GM23338 (cell line): ENCODE measurements at regions not wholly inside any gene's neighbourhood (a gene's known extent, or its start where the extent isn't known, plus 50 kb on each side); places are given as distances from the start of the nearest gene placed in this dataset.

Source experiments
- ATAC-seq: fragments of 200-7000 bp; cut with Tn5 transposase; 3 replicates; pipeline ENCODE4 v1.9.1; 2020
- DNase-seq: peaks from one replicate; pipeline ENCODE4 v3.0.0-alpha.2; 2015; ENCODE audit warnings: low spot score
- H2AFZ ChIP-seq: fragments of 200-600 bp; sonication (generic); 2 replicates; pipeline ENCODE4 v1.8.0; 2016; ENCODE audit warnings: antibody characterized with exemption, mild to moderate bottlenecking, moderate library complexity
- H3F3A ChIP-seq: fragments of 200-600 bp; sonication (generic); replicated peaks from 2 replicates; pipeline ENCODE4 v1.8.0; 2017; ENCODE audit warnings: antibody characterized with exemption, mixed run types, low read depth
- H3K27ac ChIP-seq: fragments of 200-600 bp; sonication (generic); 2 replicates; pipeline ENCODE4 v1.6.1; 2016; ENCODE audit warnings: low read depth
- H3K27me3 ChIP-seq: fragments of 200-600 bp; sonication (generic); 2 replicates; pipeline ENCODE4 v1.8.0; 2016; ENCODE audit warnings: mild to moderate bottlenecking, mixed run types, moderate library complexity; ENCODE audit not compliant: insufficient read depth
- H3K36me3 ChIP-seq: fragments of 200-600 bp; sonication (generic); 2 replicates; pipeline ENCODE4 v1.8.0; 2016; ENCODE audit warnings: mild to moderate bottlenecking; ENCODE audit not compliant: insufficient read depth
- H3K4me1 ChIP-seq: fragments of 200-600 bp; sonication (generic); 2 replicates; pipeline ENCODE4 v1.8.0; 2016; ENCODE audit warnings: mild to moderate bottlenecking, moderate library complexity; ENCODE audit not compliant: insufficient read depth
- H3K4me2 ChIP-seq: fragments of 200-600 bp; sonication (generic); 2 replicates; pipeline ENCODE4 v1.7.1; 2017; ENCODE audit warnings: mixed run types
- H3K4me3 ChIP-seq: fragments of 200-600 bp; sonication (generic); 2 replicates; pipeline ENCODE4 v1.6.1; 2016; ENCODE audit warnings: mixed run types
- H3K79me2 ChIP-seq: fragments of 200-600 bp; sonication (generic); replicated peaks from 2 replicates; pipeline ENCODE4 v1.8.0; 2017; ENCODE audit warnings: mild to moderate bottlenecking; ENCODE audit not compliant: insufficient read depth
- H3K9me2 ChIP-seq: fragments of 200-600 bp; sonication (generic); 2 replicates; pipeline ENCODE4 v1.8.0; 2017; ENCODE audit not compliant: insufficient read depth
- H4K20me1 ChIP-seq: fragments of 200-600 bp; sonication (generic); replicated peaks from 2 replicates; pipeline ENCODE4 v1.8.0; 2017; ENCODE audit warnings: mild to moderate bottlenecking; ENCODE audit not compliant: insufficient read depth
- H3K27ac Mint-ChIP-seq: 2 replicates; pipeline ENCODE4 v1.8.0; 2020; ENCODE audit warnings: inconsistent platforms, mild to moderate bottlenecking, moderate library complexity, mixed read lengths
- H3K27me3 Mint-ChIP-seq: 3 replicates; pipeline ENCODE4 v1.8.0; 2022; ENCODE audit warnings: low read depth, mild to moderate bottlenecking, moderate library complexity, mixed read lengths, inconsistent platforms; ENCODE audit not compliant: insufficient read depth, poor library complexity
- H3K36me3 Mint-ChIP-seq: 3 replicates; pipeline ENCODE4 v1.8.0; 2021; ENCODE audit warnings: low read depth, mild to moderate bottlenecking, inconsistent platforms, moderate library complexity, mixed read lengths
- H3K4me1 Mint-ChIP-seq: 3 replicates; pipeline ENCODE4 v1.8.0; 2020; ENCODE audit warnings: mild to moderate bottlenecking, inconsistent platforms, mixed read lengths
- H3K4me3 Mint-ChIP-seq: 3 replicates; pipeline ENCODE4 v1.8.0; 2021; ENCODE audit warnings: moderate library complexity, mild to moderate bottlenecking, inconsistent platforms, mixed read lengths
- H3K9me3 Mint-ChIP-seq: 3 replicates; pipeline ENCODE4 v1.8.0; 2020; ENCODE audit warnings: moderate library complexity, mild to moderate bottlenecking, inconsistent platforms, mixed read lengths
- ETS1 ChIP-seq: IDR thresholded peaks from 2 replicates; pipeline ENCODE4 v1.6.1; 2016; ENCODE audit warnings: antibody characterized with exemption
- EZH2phosphoT487 ChIP-seq: fragments of 200-600 bp; sonication (generic); IDR thresholded peaks from one replicate; pipeline ENCODE4 v1.8.1; 2018; ENCODE audit warnings: antibody characterized with exemption; ENCODE audit not compliant: unreplicated experiment
- JUNB ChIP-seq: IDR thresholded peaks from one replicate; pipeline ENCODE4 v1.6.1; 2016; ENCODE audit warnings: antibody characterized with exemption; ENCODE audit not compliant: unreplicated experiment
- POLR2AphosphoS5 ChIP-seq: IDR thresholded peaks from 2 replicates; pipeline ENCODE4 v1.6.1; 2016; ENCODE audit warnings: antibody characterized with exemption, low read depth
- ZNF331 ChIP-seq: fragments of 250-450 bp; sonication (Bioruptor Pico); IDR thresholded peaks from 2 replicates; pipeline ENCODE4 v1.5.0; 2020; ENCODE audit warnings: low read depth, mild to moderate bottlenecking, moderate library complexity
- TF ChIP-seq, protein P1 (sequence below): fragments of 250-450 bp; sonication (Bioruptor Pico); IDR thresholded peaks from 2 replicates; pipeline ENCODE4 v1.5.0; 2020; ENCODE audit warnings: mild to moderate bottlenecking, moderate library complexity
- TF ChIP-seq, protein P2 (sequence below), 2 experiments: fragments of 200-600 bp in 1 of 2; sonication (generic) in 1 of 2; conservative IDR thresholded peaks; 2 replicates each; pipeline versions ENCODE4 v1.5.1 to v1.6.1; 2016 to 2017; ENCODE audit warnings: antibody characterized with exemption in 2 of 2, low read depth in 2 of 2, mild to moderate bottlenecking in 2 of 2, moderate library complexity in 1 of 2

DNA sequence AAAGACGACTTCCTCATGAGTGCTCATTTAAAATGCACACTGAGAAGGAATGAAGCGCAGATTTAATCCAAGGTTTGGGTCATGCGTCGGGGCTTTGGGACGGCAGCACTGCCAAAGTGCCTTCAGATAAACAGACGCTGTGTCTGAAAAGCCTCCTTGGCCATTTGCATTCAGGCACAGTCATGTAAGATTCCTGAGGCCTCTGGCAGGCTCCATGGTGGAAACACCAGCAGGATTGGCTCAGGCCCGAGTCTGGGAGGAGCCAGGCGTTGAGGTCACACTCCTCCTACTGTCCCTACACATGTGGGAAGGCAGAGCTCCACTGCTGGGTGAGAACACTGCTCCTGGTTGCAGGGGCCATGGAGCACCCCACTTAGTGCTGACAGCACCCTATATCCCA lies 113.3 kb upstream of the KL start (continued):
- TF ChIP-seq, protein P1, sequence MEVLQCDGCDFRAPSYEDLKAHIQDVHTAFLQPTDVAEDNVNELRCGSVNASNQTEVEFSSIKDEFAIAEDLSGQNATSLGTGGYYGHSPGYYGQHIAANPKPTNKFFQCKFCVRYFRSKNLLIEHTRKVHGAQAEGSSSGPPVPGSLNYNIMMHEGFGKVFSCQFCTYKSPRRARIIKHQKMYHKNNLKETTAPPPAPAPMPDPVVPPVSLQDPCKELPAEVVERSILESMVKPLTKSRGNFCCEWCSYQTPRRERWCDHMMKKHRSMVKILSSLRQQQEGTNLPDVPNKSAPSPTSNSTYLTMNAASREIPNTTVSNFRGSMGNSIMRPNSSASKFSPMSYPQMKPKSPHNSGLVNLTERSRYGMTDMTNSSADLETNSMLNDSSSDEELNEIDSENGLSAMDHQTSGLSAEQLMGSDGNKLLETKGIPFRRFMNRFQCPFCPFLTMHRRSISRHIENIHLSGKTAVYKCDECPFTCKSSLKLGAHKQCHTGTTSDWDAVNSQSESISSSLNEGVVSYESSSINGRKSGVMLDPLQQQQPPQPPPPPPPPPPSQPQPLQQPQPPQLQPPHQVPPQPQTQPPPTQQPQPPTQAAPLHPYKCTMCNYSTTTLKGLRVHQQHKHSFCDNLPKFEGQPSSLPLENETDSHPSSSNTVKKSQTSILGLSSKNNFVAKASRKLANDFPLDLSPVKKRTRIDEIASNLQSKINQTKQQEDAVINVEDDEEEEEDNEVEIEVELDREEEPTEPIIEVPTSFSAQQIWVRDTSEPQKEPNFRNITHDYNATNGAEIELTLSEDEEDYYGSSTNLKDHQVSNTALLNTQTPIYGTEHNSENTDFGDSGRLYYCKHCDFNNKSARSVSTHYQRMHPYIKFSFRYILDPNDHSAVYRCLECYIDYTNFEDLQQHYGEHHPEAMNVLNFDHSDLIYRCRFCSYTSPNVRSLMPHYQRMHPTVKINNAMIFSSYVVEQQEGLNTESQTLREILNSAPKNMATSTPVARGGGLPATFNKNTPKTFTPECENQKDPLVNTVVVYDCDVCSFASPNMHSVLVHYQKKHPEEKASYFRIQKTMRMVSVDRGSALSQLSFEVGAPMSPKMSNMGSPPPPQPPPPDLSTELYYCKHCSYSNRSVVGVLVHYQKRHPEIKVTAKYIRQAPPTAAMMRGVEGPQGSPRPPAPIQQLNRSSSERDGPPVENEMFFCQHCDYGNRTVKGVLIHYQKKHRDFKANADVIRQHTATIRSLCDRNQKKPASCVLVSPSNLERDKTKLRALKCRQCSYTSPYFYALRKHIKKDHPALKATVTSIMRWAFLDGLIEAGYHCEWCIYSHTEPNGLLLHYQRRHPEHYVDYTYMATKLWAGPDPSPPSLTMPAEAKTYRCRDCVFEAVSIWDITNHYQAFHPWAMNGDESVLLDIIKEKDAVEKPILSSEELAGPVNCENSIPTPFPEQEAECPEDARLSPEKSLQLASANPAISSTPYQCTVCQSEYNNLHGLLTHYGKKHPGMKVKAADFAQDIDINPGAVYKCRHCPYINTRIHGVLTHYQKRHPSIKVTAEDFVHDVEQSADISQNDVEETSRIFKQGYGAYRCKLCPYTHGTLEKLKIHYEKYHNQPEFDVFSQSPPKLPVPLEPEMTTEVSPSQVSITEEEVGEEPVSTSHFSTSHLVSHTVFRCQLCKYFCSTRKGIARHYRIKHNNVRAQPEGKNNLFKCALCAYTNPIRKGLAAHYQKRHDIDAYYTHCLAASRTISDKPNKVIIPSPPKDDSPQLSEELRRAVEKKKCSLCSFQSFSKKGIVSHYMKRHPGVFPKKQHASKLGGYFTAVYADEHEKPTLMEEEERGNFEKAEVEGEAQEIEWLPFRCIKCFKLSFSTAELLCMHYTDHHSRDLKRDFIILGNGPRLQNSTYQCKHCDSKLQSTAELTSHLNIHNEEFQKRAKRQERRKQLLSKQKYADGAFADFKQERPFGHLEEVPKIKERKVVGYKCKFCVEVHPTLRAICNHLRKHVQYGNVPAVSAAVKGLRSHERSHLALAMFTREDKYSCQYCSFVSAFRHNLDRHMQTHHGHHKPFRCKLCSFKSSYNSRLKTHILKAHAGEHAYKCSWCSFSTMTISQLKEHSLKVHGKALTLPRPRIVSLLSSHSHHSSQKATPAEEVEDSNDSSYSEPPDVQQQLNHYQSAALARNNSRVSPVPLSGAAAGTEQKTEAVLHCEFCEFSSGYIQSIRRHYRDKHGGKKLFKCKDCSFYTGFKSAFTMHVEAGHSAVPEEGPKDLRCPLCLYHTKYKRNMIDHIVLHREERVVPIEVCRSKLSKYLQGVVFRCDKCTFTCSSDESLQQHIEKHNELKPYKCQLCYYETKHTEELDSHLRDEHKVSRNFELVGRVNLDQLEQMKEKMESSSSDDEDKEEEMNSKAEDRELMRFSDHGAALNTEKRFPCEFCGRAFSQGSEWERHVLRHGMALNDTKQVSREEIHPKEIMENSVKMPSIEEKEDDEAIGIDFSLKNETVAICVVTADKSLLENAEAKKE: no peak
- TF ChIP-seq, protein P2, sequence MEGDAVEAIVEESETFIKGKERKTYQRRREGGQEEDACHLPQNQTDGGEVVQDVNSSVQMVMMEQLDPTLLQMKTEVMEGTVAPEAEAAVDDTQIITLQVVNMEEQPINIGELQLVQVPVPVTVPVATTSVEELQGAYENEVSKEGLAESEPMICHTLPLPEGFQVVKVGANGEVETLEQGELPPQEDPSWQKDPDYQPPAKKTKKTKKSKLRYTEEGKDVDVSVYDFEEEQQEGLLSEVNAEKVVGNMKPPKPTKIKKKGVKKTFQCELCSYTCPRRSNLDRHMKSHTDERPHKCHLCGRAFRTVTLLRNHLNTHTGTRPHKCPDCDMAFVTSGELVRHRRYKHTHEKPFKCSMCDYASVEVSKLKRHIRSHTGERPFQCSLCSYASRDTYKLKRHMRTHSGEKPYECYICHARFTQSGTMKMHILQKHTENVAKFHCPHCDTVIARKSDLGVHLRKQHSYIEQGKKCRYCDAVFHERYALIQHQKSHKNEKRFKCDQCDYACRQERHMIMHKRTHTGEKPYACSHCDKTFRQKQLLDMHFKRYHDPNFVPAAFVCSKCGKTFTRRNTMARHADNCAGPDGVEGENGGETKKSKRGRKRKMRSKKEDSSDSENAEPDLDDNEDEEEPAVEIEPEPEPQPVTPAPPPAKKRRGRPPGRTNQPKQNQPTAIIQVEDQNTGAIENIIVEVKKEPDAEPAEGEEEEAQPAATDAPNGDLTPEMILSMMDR (conservative IDR thresholded peaks at IDR 0.05; ENCODE audit: low read depth in 2 of 2): no peak
- TF ChIP-seq ZNF331 (CRISPR knock-in tag): no peak
- no peak for TF ChIP-seq EZH2phosphoT487

DNA sequence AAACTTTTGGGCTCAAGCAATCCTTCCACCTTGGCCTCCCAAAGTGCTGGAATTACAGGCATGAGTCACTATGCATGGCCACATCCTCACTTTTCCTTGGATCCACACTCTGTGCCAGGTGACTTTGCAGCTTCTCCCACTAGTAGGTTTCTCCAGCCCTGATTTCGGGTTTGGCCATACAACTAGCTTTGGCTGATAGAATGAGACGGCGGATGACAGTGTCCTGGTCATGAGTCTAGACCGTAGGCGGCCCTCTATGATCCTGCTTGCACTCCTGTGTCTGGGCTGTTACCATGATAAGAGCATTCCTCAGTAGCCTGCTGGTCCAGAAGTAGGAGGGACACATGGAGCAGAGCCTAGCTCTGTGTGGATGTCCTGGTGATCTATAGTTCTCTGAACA lies 112.5 kb upstream of the KL start:
- no peak overlapping the region for H3K27ac Mint-ChIP-seq
- Histone ChIP-seq H3F3A (no peaks in the 10 kb centered on the region), H2AFZ (no peak overlapping the region), H4K20me1 (no peaks in the 10 kb centered on the region), H3K4me1 (peaks cover 15% of the 10 kb centered on the region), H3K4me3 (no peak overlapping the region), H3K79me2 (no peaks in the 10 kb centered on the region), H3K36me3 (no peaks in the 10 kb centered on the region), H3K4me2 (no peak overlapping the region), H3K9me2 (peaks cover 13% of the 10 kb centered on the region), H3K27me3 (no peaks in the 10 kb centered on the region), H3K27ac (no peak overlapping the region)
- ATAC-seq (no peak), DNase-seq (no peak)
- no peak overlapping the region for H3K4me3 Mint-ChIP-seq
- no peaks in the 10 kb centered on the region for H3K27me3 Mint-ChIP-seq
- H3K4me1 Mint-ChIP-seq: peaks cover 19% of the 10 kb centered on the region
- peaks cover 3% of the 10 kb centered on the region; the same call in 1 of the 3 replicates for H3K9me3 Mint-ChIP-seq
- H3K36me3 Mint-ChIP-seq: no peaks in the 10 kb centered on the region
- TF ChIP-seq, protein P1: no peak
- TF ChIP-seq ETS1: no peak
- TF ChIP-seq JUNB: no peak
- TF ChIP-seq POLR2AphosphoS5: no peak
- no peak for TF ChIP-seq ZNF331 (CRISPR knock-in tag)
